Hepatocyte (in vitro differentiated cells): ENCODE measurements at regions not wholly inside any gene's neighbourhood (a gene's known extent, or its start where the extent isn't known, plus 50 kb on each side); places are given as distances from the start of the nearest gene placed in this dataset.

Experiments used
- CTCF ChIP-seq: fragments of 200-600 bp; sonication (generic); IDR thresholded peaks from 2 replicates; pipeline ENCODE4 v1.5.1; 2016; ENCODE audit warnings: antibody characterized with exemption, mild to moderate bottlenecking; ENCODE audit not compliant: poor library complexity
- EZH2phosphoT487 ChIP-seq: fragments of 200-600 bp; sonication (generic); IDR thresholded peaks from one replicate; pipeline ENCODE4 v1.6.1; 2018; ENCODE audit warnings: antibody characterized with exemption, mild to moderate bottlenecking, low read depth, moderate library complexity; ENCODE audit not compliant: unreplicated experiment, severe bottlenecking

DNA sequence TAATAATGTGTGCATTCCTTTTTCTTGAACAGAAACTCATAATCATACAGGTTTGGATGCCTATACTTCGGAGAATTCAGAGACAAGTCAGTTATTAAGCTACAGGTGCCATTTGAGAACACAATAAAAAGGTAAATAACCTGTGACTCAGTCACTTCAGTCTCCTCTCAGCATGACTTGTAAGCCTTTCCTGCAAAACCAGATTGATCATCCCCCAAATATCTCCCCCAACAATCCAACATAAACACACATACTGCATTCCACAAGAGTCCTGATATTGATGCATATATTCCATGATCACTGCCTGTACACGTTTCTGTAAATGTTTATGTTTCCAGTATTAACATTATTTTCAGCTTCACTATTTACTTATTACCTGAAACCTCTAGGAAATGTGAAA lies 110.8 kb downstream of the PWWP3B start:
- TF ChIP-seq CTCF (no peak), EZH2phosphoT487 (no peak)
